ENCODE measurements at regions not wholly inside any gene's neighbourhood (a gene's known extent, or its start where the extent isn't known, plus 50 kb on each side); places are given as distances from the start of the nearest gene placed in this dataset.

- no peaks in the 10 kb centered on the region for H3K36me3 ChIP-seq (replicated peaks)
- DNase-seq (ENCODE audit: low spot score in 2 of 2), result no peak
- H3K9me3 ChIP-seq, result no peaks in the 10 kb centered on the region
- H3K27me3 ChIP-seq (ENCODE audit: low read depth), result no peaks in the 10 kb centered on the region
- in situ Hi-C loops (cut with MboI; ENCODE audit: low sequenced_read_pairs), result no loop called here
- H3K4me1 ChIP-seq, result 0 out of 2 replicates have a peak, but pooled peaks cover 2% of the 10 kb centered on the region
- no peak overlapping the region for H3K4me3 ChIP-seq
Measured at GRCh38 chr1:234541286-234541975, 62.5 kb upstream of the TARBP1 start.

- H3K9me3 ChIP-seq, result no peaks in the 10 kb centered on the region; the same call in 1 of the 2 replicates
- H3K36me3 ChIP-seq (replicated peaks), result no peaks in the 10 kb centered on the region
- no peak for DNase-seq (ENCODE audit: low spot score in 2 of 2)
- 0 out of 2 replicates have a peak, but pooled peaks cover 2% of the 10 kb centered on the region for H3K4me1 ChIP-seq
- no peaks in the 10 kb centered on the region for H3K27me3 ChIP-seq (ENCODE audit: low read depth)
- no peak overlapping the region for H3K4me3 ChIP-seq
- in situ Hi-C loops (cut with MboI; ENCODE audit: low sequenced_read_pairs), result no loop called here
Measured at GRCh38 chr1:234540404-234540762, 61.4 kb upstream of the TARBP1 start.

GRCh38 chr1:234539666-234540403 lies 60.9 kb upstream of the TARBP1 start:
- Histone ChIP-seq H3K4me3 (no peak overlapping the region), H3K27me3 (ENCODE audit: low read depth) (no peaks in the 10 kb centered on the region), H3K36me3 (replicated peaks) (no peaks in the 10 kb centered on the region), H3K9me3 (no peaks in the 10 kb centered on the region; the same call in 1 of the 2 replicates), H3K4me1 (0 out of 2 replicates have a peak, but pooled peaks cover 2% of the 10 kb centered on the region)
- in situ Hi-C loops (cut with MboI; ENCODE audit: low sequenced_read_pairs), result no loop called here
- no peak for DNase-seq (ENCODE audit: low spot score in 2 of 2)

- Histone ChIP-seq H3K4me1 (0 out of 2 replicates have a peak, but pooled peaks cover 6% of the 10 kb centered on the region), H3K4me3 (no peak overlapping the region), H3K36me3 (replicated peaks) (no peaks in the 10 kb centered on the region), H3K27me3 (ENCODE audit: low read depth) (no peaks in the 10 kb centered on the region), H3K9me3 (no peaks in the 10 kb centered on the region; the same call in 1 of the 2 replicates)
- in situ Hi-C loops (cut with MboI; ENCODE audit: low sequenced_read_pairs), result no loop called here
- DNase-seq (ENCODE audit: low spot score in 2 of 2), result no peak
Measured at GRCh38 chr1:234538930-234539649, 60.1 kb upstream of the TARBP1 start.

GRCh38 chr1:234538062-234538731 lies 59.2 kb upstream of the TARBP1 start:
- in situ Hi-C loops (cut with MboI; ENCODE audit: low sequenced_read_pairs), result no loop called here
- DNase-seq (ENCODE audit: low spot score in 2 of 2), result no peak
- no peak overlapping the region for H3K4me3 ChIP-seq

GRCh38 chr1:234537236-234537635 lies 58.3 kb upstream of the TARBP1 start:
- Histone ChIP-seq H3K27me3 (ENCODE audit: low read depth) (no peaks in the 10 kb centered on the region), H3K4me1 (0 out of 2 replicates have a peak, but pooled peaks cover 4% of the 10 kb centered on the region), H3K36me3 (replicated peaks) (no peaks in the 10 kb centered on the region), H3K4me3 (no peak overlapping the region), H3K9me3 (no peaks in the 10 kb centered on the region; the same call in 1 of the 2 replicates)
- in situ Hi-C loops (cut with MboI; ENCODE audit: low sequenced_read_pairs), result no loop called here
- DNase-seq (ENCODE audit: low spot score in 2 of 2), result no peak

More at GRCh38 chr1:234538062-234538731, 59.2 kb upstream of the TARBP1 start:
- H3K36me3 ChIP-seq (replicated peaks), result no peaks in the 10 kb centered on the region
- H3K4me1 ChIP-seq, result 0 out of 2 replicates have a peak, but pooled peaks cover 4% of the 10 kb centered on the region
- no peaks in the 10 kb centered on the region for H3K27me3 ChIP-seq (ENCODE audit: low read depth)
- H3K9me3 ChIP-seq, result no peaks in the 10 kb centered on the region; the same call in 1 of the 2 replicates

GRCh38 chr1:234536741-234537140 lies 57.8 kb upstream of the TARBP1 start:
- Histone ChIP-seq H3K4me1 (0 out of 2 replicates have a peak, but pooled peaks cover 4% of the 10 kb centered on the region), H3K36me3 (replicated peaks) (no peaks in the 10 kb centered on the region), H3K4me3 (no peak overlapping the region), H3K27me3 (ENCODE audit: low read depth) (no peaks in the 10 kb centered on the region), H3K9me3 (no peaks in the 10 kb centered on the region; the same call in 1 of the 2 replicates)
- no peak for DNase-seq (ENCODE audit: low spot score in 2 of 2)
- in situ Hi-C loops (cut with MboI; ENCODE audit: low sequenced_read_pairs), result no loop called here

GRCh38 chr1:234535763-234536515 lies 57.0 kb upstream of the TARBP1 start:
- Histone ChIP-seq H3K27me3 (ENCODE audit: low read depth) (no peaks in the 10 kb centered on the region), H3K4me1 (0 out of 2 replicates have a peak, but pooled peaks cover 4% of the 10 kb centered on the region), H3K4me3 (no peak overlapping the region), H3K36me3 (replicated peaks) (no peaks in the 10 kb centered on the region), H3K9me3 (no peaks in the 10 kb centered on the region; the same call in 1 of the 2 replicates)
- in situ Hi-C loops (cut with MboI; ENCODE audit: low sequenced_read_pairs), result no loop called here
- DNase-seq (ENCODE audit: low spot score in 2 of 2), result no peak

- DNase-seq (ENCODE audit: low spot score in 2 of 2), result no peak
- no peaks in the 10 kb centered on the region; the same call in 1 of the 2 replicates for H3K9me3 ChIP-seq
- 0 out of 2 replicates have a peak, but pooled peaks cover 4% of the 10 kb centered on the region for H3K4me1 ChIP-seq
- no peak overlapping the region for H3K4me3 ChIP-seq
- no peaks in the 10 kb centered on the region for H3K27me3 ChIP-seq (ENCODE audit: low read depth)
- H3K36me3 ChIP-seq (replicated peaks), result no peaks in the 10 kb centered on the region
- in situ Hi-C loops (cut with MboI; ENCODE audit: low sequenced_read_pairs), result no loop called here
Measured at GRCh38 chr1:234535218-234535617, 56.2 kb upstream of the TARBP1 start.

- H3K4me3 ChIP-seq, result no peak overlapping the region
Measured at GRCh38 chr1:234533975-234534876, 55.2 kb upstream of the TARBP1 start.

GRCh38 chr1:234533034-234533891 lies 54.3 kb upstream of the TARBP1 start:
- H3K36me3 ChIP-seq (replicated peaks), result no peaks in the 10 kb centered on the region
- in situ Hi-C loops (cut with MboI; ENCODE audit: low sequenced_read_pairs), result no loop called here
- no peak for DNase-seq (ENCODE audit: low spot score in 2 of 2)
- H3K4me1 ChIP-seq, result 0 out of 2 replicates have a peak, but pooled peaks cover 4% of the 10 kb centered on the region
- H3K27me3 ChIP-seq (ENCODE audit: low read depth), result no peaks in the 10 kb centered on the region
- no peak overlapping the region for H3K4me3 ChIP-seq
- H3K9me3 ChIP-seq, result no peaks in the 10 kb centered on the region; the same call in 1 of the 2 replicates

More at GRCh38 chr1:234533975-234534876, 55.2 kb upstream of the TARBP1 start:
- Histone ChIP-seq H3K9me3 (no peaks in the 10 kb centered on the region; the same call in 1 of the 2 replicates), H3K27me3 (ENCODE audit: low read depth) (no peaks in the 10 kb centered on the region), H3K4me1 (0 out of 2 replicates have a peak, but pooled peaks cover 4% of the 10 kb centered on the region), H3K36me3 (replicated peaks) (no peaks in the 10 kb centered on the region)
- in situ Hi-C loops (cut with MboI; ENCODE audit: low sequenced_read_pairs), result no loop called here
- no peak for DNase-seq (ENCODE audit: low spot score in 2 of 2)

Measured in HAP-1 (cell line).